Adrenal gland (tissue), 5 donors: ENCODE measurements at regions not wholly inside any gene's neighbourhood (a gene's known extent, or its start where the extent isn't known, plus 50 kb on each side); places are given as distances from the start of the nearest gene placed in this dataset.

Source experiments
- POLR2A ChIP-seq, 2 donors: fragments of 450-650 bp; IDR thresholded peaks; one replicate each; pipeline ENCODE4 v1.6.1; 2017; ENCODE audit warnings: antibody characterized with exemption in 2 of 2, mild to moderate bottlenecking in 2 of 2, moderate library complexity in 1 of 2
- TF ChIP-seq, protein P1 (sequence below), 6 experiments: fragments of 450-650 bp in 4 of 6; fragments of 200-600 bp in 2 of 6; sonication (generic) in 1 of 6; IDR thresholded peaks; 1 replicate in 5 of 6; 2 replicates in 1 of 6; pipeline versions ENCODE4 v1.5.1 to v1.8.0; 2016 to 2021; ENCODE audit warnings: antibody characterized with exemption in 6 of 6, mild to moderate bottlenecking in 2 of 6, moderate library complexity in 1 of 6
- donor health status: DM: no; HTN: no; CAD: no.

DNA sequence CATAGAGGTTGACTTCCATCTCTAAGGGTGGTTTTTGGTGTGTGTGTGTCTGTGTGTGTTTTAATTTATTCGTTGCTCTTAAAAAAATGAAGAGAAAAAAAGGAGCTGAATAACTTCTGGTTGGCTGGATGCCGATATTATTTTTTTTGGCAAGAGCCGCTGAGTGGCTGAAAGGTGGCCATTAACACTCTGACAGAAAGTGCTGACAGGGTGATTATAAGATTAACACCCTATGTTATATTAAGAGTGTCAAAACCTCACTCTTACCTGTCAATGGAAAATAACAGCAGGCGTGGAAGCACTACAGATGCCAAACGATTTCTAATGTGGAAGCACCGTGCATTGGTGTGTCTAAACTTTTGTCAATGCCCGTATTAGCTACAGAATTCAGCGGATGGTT is 622.5 kb downstream of the ANKRD50 start:
- TF ChIP-seq, protein P1, sequence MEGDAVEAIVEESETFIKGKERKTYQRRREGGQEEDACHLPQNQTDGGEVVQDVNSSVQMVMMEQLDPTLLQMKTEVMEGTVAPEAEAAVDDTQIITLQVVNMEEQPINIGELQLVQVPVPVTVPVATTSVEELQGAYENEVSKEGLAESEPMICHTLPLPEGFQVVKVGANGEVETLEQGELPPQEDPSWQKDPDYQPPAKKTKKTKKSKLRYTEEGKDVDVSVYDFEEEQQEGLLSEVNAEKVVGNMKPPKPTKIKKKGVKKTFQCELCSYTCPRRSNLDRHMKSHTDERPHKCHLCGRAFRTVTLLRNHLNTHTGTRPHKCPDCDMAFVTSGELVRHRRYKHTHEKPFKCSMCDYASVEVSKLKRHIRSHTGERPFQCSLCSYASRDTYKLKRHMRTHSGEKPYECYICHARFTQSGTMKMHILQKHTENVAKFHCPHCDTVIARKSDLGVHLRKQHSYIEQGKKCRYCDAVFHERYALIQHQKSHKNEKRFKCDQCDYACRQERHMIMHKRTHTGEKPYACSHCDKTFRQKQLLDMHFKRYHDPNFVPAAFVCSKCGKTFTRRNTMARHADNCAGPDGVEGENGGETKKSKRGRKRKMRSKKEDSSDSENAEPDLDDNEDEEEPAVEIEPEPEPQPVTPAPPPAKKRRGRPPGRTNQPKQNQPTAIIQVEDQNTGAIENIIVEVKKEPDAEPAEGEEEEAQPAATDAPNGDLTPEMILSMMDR (IDR thresholded peaks at IDR 0.05): no peak
- TF ChIP-seq POLR2A (IDR thresholded peaks at IDR 0.05): no peak
